ENCODE measurements at regions not wholly inside any gene's neighbourhood (a gene's known extent, or its start where the extent isn't known, plus 50 kb on each side); places are given as distances from the start of the nearest gene placed in this dataset.

DNA sequence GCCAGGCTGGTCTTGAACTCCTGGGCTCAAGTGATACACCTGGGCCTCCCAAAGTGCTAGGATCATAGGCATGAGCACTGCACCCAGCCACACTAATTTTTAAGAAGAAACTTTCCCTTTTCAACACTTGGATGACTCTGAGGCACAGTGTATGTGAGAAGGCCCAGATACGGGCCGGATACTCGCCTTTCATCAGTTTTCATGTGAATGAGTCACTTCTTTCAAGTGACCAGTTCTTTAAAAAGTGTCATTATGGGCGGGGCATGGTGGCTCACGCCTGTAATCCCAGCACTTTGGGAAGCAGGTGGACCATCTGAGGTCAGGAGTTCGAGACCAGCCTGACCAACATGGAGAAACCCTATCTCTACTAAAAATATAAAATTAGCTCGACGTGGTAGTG, 120.8 kb downstream of the CTTN start:
- no peak for DNase-seq

DNA sequence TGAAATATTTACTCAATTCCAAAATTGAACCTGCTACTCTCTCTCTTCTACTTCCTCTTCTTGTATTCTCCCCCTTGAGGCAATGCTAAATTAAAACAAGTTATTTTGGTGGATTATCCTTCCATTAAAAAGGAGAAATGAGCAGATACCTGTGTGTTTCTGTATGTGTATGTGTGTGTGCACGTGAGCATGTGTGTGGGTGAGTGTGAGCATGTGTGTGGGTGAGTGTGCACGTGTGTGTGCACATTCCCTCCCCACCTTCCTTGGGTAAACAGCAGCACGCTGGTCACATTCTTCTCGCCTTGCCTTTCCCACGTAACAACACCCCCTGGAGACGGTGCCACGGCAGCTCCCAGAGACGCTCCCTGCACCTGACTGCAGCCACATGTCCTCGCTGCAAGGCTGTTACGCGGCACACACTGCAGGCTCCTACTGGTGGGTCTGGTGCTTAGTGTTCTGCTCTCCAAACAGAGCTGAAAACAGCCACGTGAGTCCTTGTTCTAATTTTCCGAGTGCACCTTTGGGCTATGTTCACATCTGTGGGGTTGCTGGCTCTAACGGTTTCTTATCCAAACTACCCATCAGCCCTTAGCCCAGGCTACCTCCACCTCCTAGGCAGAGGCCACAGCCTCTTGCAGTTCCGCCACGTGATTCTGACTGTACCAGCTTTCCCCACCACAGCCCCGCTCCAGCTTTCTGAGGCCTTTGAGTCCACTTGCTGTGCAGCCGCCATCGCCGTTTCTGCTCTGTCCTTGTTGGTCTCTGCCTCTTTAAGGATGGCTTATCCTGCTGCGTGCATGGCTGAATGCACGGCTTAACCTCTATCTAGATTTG, 123.4 kb downstream of the CTTN start:
- peak in 38 of 56 donors; percentile 12 to 86 (median 50) for DNase-seq

DNA sequence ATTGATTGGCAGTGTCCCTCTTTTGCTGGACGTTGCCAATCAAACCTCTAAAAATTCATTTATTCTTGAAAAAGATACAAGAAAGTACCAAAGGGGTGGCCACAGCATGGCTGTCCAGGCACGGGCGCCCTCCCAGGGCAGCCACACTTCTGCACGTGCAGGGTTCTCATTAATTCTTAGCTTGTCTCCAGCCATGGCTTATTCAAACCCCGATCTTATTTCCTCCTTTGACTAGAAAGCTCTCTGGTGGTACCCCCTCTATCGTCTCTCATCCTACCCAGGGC, 123.9 kb downstream of the CTTN start:
- DNase-seq, result no peak

DNA sequence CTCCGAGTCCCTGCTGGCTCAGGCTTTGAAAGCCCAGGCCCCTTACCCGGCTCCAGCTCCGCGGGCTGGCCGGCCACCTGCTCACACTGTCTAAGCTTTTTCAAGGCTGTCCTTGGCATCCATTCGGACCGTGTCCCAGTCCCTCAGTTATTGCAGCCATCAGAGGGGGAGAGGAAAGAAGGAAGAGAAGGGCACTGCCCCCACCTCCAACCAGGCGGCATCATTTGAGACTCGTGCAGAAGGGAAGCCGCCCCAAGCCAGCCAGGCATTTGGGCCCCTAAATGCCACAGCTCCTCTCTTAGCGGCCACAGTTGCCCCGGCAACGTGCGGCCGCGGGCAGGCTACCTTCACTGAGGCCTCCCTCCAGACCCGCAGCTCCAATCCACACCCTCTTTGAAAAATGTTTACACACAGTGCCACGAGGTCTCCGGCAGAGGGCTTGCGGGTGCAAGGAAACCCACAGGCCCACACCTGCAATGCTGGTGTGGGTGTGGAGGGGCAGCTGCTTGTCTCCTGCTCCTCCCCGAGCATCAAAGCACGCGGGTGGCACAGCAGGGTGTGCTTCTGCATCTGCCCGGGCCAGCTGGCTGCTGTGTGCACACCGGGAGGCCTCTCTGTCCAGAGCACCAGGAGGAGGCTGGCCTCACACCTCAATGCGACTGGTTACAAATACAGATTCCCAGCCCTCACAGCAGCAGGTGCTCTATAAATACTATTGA, 124.4 kb downstream of the CTTN start:
- peak in 4 of 56 donors; percentile 21 to 50 (median 28) for DNase-seq

DNA sequence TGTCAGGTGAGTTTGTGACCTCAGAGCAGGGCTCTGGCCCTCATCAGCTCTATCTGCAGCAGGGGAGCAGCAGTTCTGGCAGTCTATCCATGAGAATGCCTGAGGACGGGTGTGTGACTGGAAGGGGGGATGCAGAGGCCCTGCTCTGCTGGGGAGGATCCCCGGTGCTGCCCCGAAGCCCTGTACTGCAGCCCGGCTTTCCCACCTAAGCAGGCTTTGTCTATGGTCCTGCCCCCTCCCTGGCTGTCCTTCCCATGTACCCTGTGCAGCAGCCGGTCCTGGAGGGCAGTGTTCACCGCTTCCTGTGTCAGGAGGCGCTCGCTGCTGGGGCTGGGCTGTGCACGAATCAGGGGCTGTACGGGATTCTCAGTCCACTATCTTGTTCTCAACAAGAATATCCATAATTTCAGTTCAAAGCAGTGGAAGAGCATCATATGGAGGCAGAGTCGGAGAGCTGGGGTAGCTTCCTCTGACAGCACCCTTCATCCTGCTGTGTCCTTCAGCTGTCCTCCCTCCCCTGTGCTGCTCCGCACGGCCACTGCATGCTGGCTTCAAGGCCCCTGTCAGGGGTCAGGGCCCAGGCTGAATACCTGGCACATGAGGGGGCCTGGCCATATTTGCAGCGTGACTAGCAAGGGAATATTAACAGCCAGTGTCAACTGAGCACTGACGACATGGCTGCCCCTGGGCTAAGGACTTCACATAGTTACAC, 125.2 kb downstream of the CTTN start:
- DNase-seq, result no peak

DNA sequence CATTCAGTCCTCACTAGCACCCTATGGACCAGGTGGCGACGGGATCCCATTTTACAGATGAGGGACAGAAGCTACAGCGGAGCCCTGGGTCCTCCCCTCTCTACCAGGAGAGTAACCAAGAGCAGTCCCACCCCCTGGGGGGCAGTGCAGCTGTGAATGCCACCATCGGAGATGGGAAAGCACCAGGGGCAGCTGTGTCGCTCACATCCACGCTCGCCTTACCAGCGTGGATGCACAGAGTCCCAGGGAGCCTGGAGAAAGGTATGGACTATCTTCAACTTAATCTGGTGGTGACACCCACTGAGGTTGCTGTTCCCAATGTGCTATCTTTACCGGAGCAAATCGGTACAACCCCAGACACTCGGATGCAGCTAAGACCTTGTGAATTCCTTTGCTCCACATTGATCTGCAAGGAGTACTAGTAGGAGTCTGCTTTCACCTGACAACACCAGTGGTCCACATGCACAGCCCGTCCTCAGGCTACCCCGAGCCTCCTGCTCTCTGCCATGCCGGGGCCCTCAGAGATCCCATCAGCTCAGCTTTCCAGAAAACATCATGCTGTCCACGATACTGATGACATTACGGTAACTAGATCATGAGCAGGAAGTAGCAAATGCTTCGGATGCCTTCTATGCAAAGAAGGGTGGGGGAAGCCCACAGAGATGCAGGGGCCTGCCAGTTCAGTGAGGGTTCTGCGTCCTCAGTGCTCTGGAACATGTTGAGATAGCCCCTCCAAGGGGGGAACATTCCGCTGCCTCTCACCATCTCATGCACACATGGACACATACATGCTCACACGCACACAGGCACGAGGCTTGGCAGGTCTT, 126.0 kb downstream of the CTTN start:
- no peak for DNase-seq

DNA sequence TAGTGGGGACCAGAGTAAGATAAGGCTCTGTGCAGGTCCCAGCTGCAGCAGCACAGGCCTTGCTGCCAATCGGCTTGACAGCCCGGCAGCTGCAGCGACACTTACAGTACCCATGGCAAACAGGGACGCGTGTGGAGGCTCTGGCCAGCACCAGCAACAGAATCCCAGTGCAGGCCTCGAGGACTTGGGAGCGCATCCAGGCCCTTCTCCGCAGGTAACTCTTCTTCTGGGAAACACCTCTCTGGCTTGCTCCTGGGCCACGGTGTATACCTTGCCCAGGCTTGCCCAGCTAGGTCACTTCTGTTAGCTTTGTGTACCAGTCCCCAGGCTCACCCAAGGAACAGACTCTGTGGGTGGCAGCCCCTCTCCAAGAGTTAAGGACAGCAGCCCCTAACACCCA, 126.7 kb downstream of the CTTN start:
- peak in 1 of 56 donors; percentile 16 for DNase-seq

DNA sequence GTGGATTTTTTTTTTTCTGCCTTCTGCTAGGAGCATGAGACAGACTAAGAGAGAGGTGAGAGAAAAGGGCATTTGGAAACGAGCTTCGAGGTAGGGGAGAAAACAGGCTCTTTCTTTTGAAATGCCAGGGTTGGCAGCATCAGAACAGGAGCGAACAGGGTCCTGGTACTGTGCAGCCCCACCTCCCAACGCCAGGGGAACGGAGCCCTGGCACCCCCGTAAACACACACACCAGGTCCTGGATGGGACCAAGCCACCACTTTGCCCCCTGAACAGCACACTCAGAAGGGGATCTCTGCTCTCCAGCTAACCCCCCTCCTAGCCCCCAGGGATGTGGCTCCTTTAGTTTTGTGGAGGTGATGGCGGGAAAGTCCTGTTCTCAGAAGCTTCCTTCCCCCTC, 127.1 kb downstream of the CTTN start:
- DNase-seq, result no peak

DNA sequence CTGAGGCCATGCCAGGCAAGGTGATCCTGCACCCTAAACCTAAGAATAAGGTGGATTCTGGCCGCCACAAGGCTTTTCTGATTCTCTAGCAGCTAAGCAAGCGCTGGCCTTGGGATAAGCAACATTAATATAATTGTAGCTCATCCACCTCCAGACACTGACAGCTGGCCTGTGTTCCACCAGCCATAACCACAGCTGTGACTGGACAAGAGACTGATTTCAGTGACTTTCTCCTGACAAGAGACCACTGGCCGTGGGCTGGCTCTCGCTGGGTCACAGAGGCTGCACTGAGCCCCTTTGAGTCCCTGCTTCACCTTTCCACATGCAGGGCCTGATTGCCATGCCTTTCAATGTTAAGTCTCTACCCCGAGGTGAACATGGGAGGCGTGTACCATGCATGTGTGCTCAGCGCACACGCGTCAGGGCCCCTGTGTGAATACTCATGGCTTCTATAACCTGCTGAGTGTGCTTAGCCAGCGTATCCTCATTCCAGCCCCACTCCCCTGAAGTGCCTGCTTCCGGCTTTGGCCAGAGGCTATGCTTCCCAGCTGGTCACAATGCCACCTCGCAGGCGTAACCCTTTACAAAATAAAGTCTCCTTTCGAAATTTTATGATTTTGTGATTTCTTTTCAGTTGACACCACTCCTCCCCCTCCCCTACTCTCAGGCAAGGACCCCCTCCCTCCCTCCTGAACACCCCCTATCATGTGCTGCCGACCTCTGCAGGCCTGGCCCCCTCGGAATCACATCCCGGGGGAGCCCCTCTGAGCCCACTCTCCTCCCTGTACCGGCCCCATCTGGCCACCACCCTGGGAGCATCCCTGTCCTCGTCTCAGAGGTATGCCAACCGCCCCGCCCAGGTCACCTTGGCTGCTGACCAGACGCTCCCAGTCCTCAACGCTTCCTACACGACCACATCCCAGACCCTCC, 128.1 kb downstream of the CTTN start:
- DNase-seq, result no peak

DNA sequence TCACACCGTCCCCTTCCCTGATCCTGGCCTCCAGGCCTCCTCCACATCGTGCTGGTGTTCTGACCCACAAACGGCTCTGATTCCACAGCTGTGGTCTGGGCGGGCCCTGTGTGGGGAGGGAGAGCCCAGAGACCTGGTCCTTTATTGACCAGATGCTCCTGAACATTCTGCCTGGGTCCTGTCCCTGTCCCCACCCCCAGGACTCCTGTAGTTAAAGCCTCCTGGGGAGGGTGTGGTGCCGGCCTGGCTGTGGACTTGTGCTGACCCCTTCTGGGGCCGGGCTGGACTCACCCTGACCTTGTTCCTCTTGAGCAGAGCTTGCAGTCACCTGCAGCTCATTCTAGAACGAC, 128.7 kb downstream of the CTTN start:
- DNase-seq, result no peak

DNA sequence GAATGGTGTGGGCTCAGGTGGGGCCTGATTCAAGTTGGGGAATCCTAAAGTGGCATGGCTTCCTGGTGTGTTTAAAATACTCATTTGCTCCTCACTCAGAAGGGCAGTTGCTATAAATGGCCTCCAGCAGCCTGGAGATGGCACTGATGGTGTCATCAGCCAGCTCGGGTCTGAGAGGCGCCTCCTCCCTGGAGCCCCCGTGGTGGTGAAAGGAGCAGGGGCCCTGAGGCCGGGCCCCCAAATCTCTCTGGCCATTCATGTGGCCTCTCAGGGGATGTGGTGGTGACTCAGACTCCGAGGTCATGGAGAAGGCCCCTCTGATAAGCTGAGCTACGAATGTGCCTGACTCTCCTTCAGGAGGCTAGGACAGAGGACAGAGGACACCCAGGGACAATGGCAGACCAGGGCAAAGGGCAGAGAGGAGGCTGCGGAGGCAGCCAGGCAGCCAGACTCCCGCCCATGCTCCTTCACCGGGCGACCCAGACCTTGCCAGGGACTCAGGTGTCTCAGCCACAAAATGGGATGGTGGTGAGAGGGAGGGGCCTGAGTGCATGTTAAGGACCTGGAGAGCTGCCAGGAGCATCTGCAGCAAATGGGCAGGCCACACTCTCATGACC, 129.2 kb downstream of the CTTN start:
- no peak for DNase-seq

DNA sequence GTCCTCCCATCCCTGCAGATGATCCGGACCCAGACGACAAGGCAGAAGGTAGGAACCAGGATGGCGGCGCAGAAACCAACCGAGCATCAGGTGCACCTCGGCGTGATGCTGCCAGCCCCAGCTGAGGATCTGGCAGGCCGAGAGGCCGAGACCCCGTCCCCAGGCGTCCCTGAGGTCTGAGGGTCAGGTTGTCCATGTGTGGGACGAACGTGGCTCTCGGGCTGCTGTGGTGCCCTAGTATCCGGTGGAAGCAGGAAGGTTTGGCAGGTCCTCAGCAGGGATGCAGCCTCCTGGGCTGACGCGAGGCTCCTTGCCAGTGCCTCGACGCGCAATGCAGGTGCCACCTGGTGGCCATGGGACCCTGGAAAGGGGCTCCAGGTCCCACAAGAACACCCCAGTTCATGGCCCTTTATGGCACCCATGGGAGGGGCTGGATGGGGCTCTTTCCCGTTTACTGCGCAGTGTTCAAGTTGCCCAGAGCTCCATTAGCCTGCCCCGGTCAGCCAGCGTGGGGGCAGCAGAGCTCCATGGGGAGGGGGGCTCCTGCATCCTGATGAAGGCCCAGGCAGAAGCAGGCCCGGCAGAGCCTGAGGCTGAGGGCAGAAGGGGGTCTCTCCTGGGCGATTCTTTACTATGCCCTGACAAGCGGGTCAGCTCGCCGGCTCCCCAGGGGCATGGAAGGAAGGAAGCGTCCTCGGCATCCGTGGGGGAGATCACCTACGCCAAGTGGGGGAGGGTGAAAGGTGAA, 129.9 kb downstream of the CTTN start:
- DNase-seq, result no peak

DNA sequence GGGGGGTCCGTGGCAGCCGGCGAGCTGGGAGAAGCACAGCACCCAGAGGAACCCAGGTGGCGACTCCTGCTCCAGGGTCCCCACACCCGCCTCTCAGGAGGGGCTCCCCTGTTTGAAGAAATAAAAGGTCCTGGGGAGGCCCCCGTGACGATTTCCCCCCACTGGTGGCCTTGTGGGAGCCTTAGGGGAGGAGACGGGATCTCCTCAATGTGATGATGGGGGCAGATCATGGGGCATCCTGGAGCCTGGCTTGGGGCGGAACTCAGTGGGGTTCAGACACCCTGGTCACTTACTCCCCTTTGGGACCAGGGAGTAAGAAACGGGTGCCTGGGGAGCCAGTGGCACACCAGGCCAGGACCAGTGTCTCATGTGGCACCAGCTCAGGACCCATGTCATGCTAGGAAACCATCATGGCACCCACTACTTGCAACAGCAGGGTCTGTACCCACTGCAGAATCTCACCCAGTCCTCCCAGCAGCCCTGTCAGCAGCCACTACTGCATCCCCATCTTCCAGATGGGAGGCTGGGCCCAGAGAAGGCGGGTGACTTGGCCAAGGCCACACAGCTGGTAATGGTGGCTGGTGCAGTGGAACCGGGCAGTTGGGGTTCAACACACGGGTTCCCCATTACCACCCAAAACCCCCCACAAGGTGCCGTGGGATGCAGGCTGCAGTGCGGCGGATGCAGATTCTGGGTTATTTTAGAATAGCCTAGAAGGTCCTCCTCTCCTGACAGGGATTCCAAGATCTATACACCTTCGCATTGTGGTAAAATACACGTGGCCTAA, 130.7 kb downstream of the CTTN start:
- no peak for DNase-seq

DNA sequence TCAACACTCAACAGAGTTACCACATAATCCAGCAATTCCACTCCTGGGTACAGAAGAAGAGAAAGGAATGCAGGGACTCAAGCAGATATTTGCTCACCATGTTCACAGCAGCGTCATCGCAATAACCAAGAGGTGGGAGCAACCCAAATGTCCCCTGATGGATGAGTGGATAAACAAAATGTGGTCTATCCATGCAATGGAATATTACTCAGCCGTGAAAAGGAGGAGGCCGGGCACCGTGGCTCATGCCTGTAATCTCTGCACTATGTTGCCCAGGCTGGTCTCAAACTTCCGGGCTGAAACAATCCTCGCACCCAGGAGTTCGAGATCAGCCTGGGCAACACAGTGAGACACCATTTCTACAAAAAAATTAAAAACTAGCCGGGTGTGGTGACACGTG, 131.7 kb downstream of the CTTN start:
- no peak for DNase-seq

DNA sequence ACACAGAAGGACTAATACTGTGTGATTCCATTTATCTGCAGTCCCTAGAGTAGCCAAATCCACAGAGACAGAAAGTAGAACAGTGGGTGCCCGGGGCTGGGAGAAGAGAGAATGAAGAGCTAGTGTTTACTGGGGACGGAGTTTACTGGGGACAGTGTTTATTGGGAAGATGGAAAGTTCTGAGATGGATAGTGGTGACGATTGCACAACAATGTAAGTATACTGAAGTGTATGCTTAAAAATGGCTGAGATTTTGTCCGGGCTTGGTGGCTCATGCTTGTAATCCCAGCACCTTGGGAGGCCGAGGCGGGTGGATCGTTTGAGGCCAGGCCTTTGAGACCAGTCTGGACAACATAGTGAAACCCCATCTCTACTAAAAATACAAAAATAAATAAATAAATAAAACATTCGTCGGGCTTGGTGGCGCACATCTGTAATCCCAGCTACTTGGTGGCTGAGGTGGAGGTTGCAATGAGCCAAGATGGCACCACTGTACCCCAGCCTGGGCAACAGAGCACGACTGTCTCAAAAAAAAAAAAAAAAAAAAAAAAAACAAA, 132.4 kb downstream of the CTTN start:
- DNase-seq, result no peak

DNA sequence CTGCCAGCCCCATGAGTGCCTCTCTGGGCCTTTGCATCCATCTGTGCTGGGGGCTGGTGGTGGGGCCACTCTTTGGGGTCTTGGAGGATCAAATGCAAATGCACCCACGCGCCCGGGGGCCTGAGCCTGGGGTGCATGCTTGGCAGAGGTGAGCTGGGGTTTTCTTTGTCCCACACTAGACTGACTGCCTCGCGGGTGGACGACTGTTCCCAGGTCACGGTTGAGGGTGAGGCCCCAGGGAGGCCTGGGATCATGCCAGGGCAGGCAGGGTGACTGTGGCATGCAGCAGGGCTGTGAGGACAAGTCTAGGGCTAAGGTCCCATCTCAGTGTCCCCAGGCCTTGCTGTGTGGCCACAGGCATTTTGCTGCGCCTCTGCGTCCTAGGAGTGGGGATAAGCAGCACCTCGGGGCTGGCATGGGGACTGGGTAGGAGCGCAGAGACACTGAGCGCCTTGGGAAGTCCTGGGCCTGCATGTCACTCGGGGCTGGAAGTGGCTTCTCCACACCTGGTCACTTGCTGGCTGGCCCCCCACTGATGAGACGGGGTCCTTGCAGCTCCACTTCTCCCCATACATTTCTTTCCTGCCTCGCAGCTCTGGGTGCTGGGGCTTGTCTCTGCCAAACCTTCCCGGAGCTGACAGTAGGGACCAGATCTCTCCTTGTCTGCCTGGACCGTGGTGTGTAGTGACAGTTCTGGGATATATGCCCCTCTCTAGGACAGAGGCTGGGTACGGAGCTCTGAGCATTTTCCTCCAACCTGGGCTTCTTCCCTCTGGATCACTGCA, 133.1 kb downstream of the CTTN start:
- no peak for DNase-seq

DNA sequence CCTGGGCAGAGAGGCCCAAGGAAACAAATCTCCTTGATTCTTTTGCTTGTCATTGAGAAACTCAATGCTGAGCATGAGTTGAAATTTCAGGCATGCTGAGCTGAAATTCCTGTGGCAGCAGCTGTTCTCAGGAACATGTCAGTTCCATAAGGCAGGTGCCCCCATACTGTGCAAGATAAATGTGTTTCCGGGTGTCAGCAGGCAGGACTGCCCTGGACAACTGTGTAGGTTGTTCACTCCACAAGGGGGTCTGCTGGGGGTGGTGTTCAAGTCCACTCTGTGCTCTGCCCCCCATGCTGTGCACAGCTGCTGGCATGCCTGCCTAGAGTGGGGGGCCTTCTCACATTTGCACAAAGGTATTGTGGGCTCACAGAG, 133.7 kb downstream of the CTTN start:
- DNase-seq, result no peak
